Fibroblast of the aortic adventitia (primary cell): ENCODE measurements at regions not wholly inside any gene's neighbourhood (a gene's known extent, or its start where the extent isn't known, plus 50 kb on each side); places are given as distances from the start of the nearest gene placed in this dataset.

Source experiments
- DNase-seq: peaks from one replicate; pipeline ENCODE4 v3.0.0-alpha.2; 2010; ENCODE audit warnings: low read depth
- H3K4me3 ChIP-seq: 2 replicates; pipeline ENCODE4 v1.5.1; 2011; ENCODE audit warnings: low read depth, mild to moderate bottlenecking, control low read depth, low read length, moderate library complexity
- CTCF ChIP-seq: IDR thresholded peaks from 2 replicates; pipeline ENCODE4 v1.5.1; 2011; ENCODE audit warnings: mild to moderate bottlenecking, low read length, control low read depth, inconsistent platforms; ENCODE audit not compliant: insufficient read depth

- no peak overlapping the region for H3K4me3 ChIP-seq
- TF ChIP-seq CTCF: no peak
- DNase-seq: no peak
Measured at GRCh38 chr22:47232197-47232596, 469.7 kb downstream of the TBC1D22A start.

- DNase-seq: no peak
- no peak for TF ChIP-seq CTCF
- H3K4me3 ChIP-seq: no peak overlapping the region
Measured at GRCh38 chr22:47231759-47232158, 469.3 kb downstream of the TBC1D22A start.

- DNase-seq: no peak
- TF ChIP-seq CTCF: no peak
- H3K4me3 ChIP-seq: no peak overlapping the region
Measured at GRCh38 chr22:47230741-47231140, 468.3 kb downstream of the TBC1D22A start.

GRCh38 chr22:47230251-47230650 is 467.8 kb downstream of the TBC1D22A start:
- no peak for DNase-seq
- no peak for TF ChIP-seq CTCF
- H3K4me3 ChIP-seq: no peak overlapping the region

GRCh38 chr22:47228767-47229166 is 466.3 kb downstream of the TBC1D22A start:
- no peak for DNase-seq
- no peak for TF ChIP-seq CTCF
- no peak overlapping the region for H3K4me3 ChIP-seq

- H3K4me3 ChIP-seq: no peak overlapping the region
- no peak for TF ChIP-seq CTCF
- no peak for DNase-seq
Measured at GRCh38 chr22:47225931-47226633, 463.6 kb downstream of the TBC1D22A start.
